Pancreas (tissue), 10 donors: ENCODE measurements at regions not wholly inside any gene's neighbourhood (a gene's known extent, or its start where the extent isn't known, plus 50 kb on each side); places are given as distances from the start of the nearest gene placed in this dataset.
A peak's percentile ranks its signal among the peaks of the same experiment; 100 is the strongest.

Source experiments
- ATAC-seq, 4 donors: fragments of 200-7000 bp; cut with Tn5 transposase; one replicate each; pipeline versions ENCODE4 v1.8.0 to v1.9.1; 2020; ENCODE audit warnings: mild to moderate bottlenecking in 4 of 4, moderate library complexity in 4 of 4
- DNase-seq, 6 donors: peaks; one replicate each; pipeline ENCODE4 v3.0.0-alpha.2; 2020
- FAIRE-seq: peaks from 2 replicates; lab custom pipeline; 2012; peaks lifted over from hg19 to GRCh38; lab: Jason Lieb, UNC
- H3K27ac ChIP-seq, 4 donors: fragments of 200-600 bp; sonication (generic); 1 replicate in 3 of 4; 2 replicates in 1 of 4; pipeline versions ENCODE4 v1.5.0 to v1.8.0; 2020
- H3K27me3 ChIP-seq, 4 donors: fragments of 200-600 bp; one replicate each; pipeline ENCODE4 v1.8.0; 2021
- H3K36me3 ChIP-seq, 3 donors: fragments of 200-600 bp; sonication (generic) in 1 of 3; one replicate each; pipeline versions ENCODE4 v1.5.0 to v1.8.0; 2020 to 2021
- H3K4me1 ChIP-seq, 3 donors: fragments of 200-600 bp; one replicate each; pipeline ENCODE4 v1.8.0; 2021
- H3K4me3 ChIP-seq, 4 donors: fragments of 200-600 bp; sonication (generic) in 2 of 4; one replicate each; pipeline versions ENCODE4 v1.5.0 to v1.8.0; 2020 to 2021
- H3K9me3 ChIP-seq, 4 donors: fragments of 200-600 bp; one replicate each; pipeline ENCODE4 v1.8.0; 2021
- WGBS, 2 donors: extraction: QIAGEN DNeasy Blood & Tissue Kit; methylation state at CpG; one replicate each; pipeline ENCODE4 v1.1.7; 2013; 5-methylcytosine and 5-hydroxymethylcytosine counted together
- intact Hi-C, 3 donors: fragments of 100-400 bp; cut with DNase I; formaldehyde crosslinking; loops; one replicate each; pipeline versions ENCODE4 v1.11.1 to v1.14.2; 2022
- TF ChIP-seq, protein P1 (sequence below), 4 donors: fragments of 200-600 bp; sonication (generic) in 3 of 4; IDR thresholded peaks; one replicate each; pipeline versions ENCODE4 v1.5.0 to v1.8.0; 2021; ENCODE audit warnings: antibody characterized with exemption in 4 of 4
- donor health status: healthy with polysubstance abuse.
- donor health status: DM: no; HTN: no; CAD: no; lungs with moderate emphysema.
- donor health status: DM: no; HTN: no; CAD: no.
- donor health status: control.
- donor health status: control.
- donor health status: Bipolar disorder and iron deficiency.
- donor health status: DM: yes; HTN: yes; CAD: no.
- donor health status: DM: no; HTN: no; CAD: no.
- donor health status: DM: no; HTN: no; CAD: no.
- donor health status: DM: yes; HTN: yes; CAD: no.

DNA sequence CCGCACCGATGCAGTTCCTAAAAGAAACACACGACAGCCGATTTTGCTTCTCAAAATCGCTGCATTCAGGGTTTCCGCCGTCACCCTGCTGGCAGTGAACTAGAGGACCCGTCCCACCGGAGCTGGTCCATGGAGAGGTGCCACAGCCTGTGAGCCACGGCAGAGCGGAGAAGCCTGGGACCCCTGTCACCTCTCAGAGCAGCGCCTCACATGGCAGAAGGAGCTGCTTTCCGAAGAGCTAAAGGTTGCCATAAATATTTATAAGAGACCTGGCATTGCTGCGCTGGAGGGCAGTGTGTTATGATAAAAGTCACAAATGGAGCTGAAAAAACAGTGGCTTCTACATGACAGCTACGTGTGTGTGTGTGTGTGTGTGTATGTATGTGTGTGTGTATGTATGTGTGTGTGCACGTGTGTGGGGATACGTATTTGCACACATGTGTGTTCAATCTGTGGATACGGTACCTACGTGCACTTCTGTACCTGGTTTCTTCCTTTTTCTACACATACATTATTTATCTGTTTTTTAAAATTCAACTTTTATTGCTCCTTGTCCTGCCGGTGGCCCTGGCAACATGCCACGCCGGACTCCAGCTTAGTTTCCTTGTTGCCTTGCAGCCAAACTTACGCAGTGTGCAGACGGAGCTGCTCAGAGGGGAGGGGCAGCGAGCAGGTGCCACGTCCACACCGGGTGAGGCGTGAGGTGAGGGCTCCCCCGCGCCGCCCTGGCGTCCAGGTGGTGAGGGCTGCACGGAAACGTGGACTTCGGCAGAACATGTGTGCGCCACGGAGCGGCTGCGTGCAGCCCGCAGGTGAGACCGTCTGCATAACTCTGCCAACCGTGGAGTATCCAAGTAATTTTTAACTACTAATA is 115.2 kb upstream of the PITRM1 start:
- WGBS, 2 donors: 69 to 76% methylated on average over 42 of the region's 42 CpGs
- ATAC-seq: peak in 2 of 4 donors; percentile 50 to 79
- H3K9me3 ChIP-seq: no peaks in the 10 kb centered on the region
- no peak for FAIRE-seq
- H3K4me1 ChIP-seq: no peaks in the 10 kb centered on the region
- intact Hi-C loops: no loop called here
- no peaks in the 10 kb centered on the region for H3K27me3 ChIP-seq
- TF ChIP-seq, protein P1, sequence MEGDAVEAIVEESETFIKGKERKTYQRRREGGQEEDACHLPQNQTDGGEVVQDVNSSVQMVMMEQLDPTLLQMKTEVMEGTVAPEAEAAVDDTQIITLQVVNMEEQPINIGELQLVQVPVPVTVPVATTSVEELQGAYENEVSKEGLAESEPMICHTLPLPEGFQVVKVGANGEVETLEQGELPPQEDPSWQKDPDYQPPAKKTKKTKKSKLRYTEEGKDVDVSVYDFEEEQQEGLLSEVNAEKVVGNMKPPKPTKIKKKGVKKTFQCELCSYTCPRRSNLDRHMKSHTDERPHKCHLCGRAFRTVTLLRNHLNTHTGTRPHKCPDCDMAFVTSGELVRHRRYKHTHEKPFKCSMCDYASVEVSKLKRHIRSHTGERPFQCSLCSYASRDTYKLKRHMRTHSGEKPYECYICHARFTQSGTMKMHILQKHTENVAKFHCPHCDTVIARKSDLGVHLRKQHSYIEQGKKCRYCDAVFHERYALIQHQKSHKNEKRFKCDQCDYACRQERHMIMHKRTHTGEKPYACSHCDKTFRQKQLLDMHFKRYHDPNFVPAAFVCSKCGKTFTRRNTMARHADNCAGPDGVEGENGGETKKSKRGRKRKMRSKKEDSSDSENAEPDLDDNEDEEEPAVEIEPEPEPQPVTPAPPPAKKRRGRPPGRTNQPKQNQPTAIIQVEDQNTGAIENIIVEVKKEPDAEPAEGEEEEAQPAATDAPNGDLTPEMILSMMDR (IDR thresholded peaks at IDR 0.05): no peak
- no peak overlapping the region for H3K4me3 ChIP-seq
- no peaks in the 10 kb centered on the region for H3K36me3 ChIP-seq
- H3K27ac ChIP-seq: no peak overlapping the region
- peak in 3 of 6 donors; percentile 39 to 78 (median 39) for DNase-seq

DNA sequence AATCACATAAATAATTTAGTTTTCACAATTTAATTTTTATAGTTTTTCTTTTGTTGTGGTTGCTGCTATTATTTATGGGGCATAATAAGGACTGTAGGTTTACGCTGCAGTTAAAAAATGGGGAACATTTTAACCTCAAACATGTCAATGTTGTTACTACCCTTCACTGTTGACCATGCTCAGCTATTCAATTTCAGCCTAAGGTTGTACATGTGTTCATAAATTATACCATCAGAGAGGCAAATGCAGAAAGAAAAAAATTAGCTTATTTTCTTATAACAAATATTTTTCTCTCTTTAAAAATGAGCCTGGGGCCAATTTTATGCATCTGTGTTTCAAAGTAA is 110.1 kb upstream of the PITRM1 start:
- ATAC-seq (no peak), FAIRE-seq (no peak), DNase-seq (no peak)
- WGBS, 2 donors: 77 to 84% methylated on average over 1 of the region's 1 CpG
- intact Hi-C loops: no loop called here
- TF ChIP-seq, protein P1 (IDR thresholded peaks at IDR 0.05): no peak
- Histone ChIP-seq H3K27me3 (no peaks in the 10 kb centered on the region), H3K36me3 (no peaks in the 10 kb centered on the region), H3K4me3 (no peak overlapping the region), H3K4me1 (no peaks in the 10 kb centered on the region), H3K27ac (no peak overlapping the region), H3K9me3 (no peaks in the 10 kb centered on the region)

DNA sequence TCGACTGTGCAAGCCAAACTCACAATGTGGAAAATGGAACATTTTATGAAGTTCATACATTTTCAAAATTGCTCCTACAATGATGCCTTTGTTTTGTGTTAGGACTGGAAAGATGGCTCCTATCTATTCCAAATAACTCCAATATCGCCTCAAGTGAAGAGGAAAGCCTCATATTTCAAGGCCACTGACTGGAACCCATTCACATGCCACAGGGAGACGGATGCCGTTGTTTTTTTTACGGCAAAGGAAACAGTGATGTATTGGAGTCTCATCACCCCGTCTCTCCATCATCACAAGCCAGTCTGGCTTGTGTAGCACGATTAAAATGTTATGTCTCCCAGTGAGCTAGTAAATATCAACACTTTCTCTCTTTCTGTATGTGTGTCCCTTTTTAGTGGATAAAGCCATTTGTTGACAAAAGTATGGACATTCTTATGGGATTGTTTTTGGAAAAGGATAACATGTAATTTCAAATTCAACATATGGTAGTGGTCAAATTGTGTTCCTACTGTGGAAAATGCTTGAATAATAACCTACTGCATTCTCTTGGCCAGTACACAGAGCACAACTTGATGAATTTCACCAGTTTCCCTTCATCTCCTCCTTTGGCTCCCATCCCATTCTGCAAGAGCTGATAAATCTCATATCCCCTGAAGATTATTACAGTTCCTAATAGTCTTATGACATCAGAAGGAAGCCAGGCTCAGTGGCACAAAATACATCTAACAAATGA is 109.5 kb upstream of the PITRM1 start:
- no peak for ATAC-seq
- H3K27ac ChIP-seq: no peak overlapping the region
- H3K4me1 ChIP-seq: no peaks in the 10 kb centered on the region
- H3K36me3 ChIP-seq: no peaks in the 10 kb centered on the region
- 50 to 63% methylated on average over 7 of the region's 7 CpGs for WGBS, 2 donors
- TF ChIP-seq, protein P1 (IDR thresholded peaks at IDR 0.05): no peak
- DNase-seq: no peak
- H3K9me3 ChIP-seq: no peaks in the 10 kb centered on the region
- no peak for FAIRE-seq
- no peak overlapping the region for H3K4me3 ChIP-seq
- intact Hi-C loops: no loop called here
- no peaks in the 10 kb centered on the region for H3K27me3 ChIP-seq

DNA sequence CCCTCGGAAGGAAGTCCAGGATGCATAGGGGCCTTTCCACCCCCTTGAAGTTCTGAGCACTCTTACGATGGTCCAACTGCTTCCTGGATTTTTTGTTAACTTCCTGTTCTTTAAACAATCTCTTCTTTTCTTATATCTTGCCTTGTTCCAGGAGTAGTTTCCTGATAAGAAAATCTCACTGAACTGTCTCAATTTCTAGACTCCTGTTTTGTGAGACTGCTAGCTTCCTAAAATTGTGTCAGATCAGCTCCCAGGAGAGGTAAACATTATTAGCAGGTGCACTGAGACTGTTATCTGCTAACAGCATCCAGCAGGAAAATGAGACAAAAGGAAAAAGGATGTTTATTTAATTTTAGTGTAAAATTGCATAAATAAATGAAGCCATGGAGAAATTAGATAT is 106.2 kb upstream of the PITRM1 start:
- Histone ChIP-seq H3K36me3 (no peaks in the 10 kb centered on the region), H3K4me1 (no peaks in the 10 kb centered on the region), H3K27me3 (no peaks in the 10 kb centered on the region), H3K9me3 (no peaks in the 10 kb centered on the region), H3K27ac (no peak overlapping the region), H3K4me3 (no peak overlapping the region)
- no peak for FAIRE-seq
- intact Hi-C loops: no loop called here
- 48 to 73% methylated on average over 2 of the region's 2 CpGs for WGBS, 2 donors
- DNase-seq: no peak
- TF ChIP-seq, protein P1 (IDR thresholded peaks at IDR 0.05): no peak
- no peak for ATAC-seq

DNA sequence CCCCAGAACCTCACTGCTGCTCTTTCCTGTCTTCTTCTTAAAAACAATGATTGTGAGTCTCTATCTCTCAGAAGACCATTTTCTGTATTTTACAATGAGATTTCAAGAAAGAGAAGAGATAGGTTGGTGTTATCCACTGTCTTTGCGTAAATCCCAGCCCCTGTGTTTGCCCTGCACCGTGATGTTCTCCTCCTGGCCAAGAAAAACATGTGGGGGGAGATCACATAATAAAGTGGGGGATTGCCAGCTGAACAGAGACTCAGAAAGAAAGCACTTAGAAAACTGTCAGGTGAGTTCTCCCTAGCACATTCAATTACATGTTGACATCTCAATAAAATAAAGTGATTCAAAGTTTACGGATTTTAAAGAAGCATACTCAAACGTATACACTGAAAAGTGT is 105.0 kb upstream of the PITRM1 start:
- ATAC-seq (no peak), DNase-seq (no peak), FAIRE-seq (no peak)
- H3K27ac ChIP-seq: no peak overlapping the region
- H3K4me1 ChIP-seq: no peaks in the 10 kb centered on the region
- no peaks in the 10 kb centered on the region for H3K36me3 ChIP-seq
- TF ChIP-seq, protein P1 (IDR thresholded peaks at IDR 0.05): no peak
- intact Hi-C loops: no loop called here
- no peak overlapping the region for H3K4me3 ChIP-seq
- 72 to 82% methylated on average over 4 of the region's 4 CpGs for WGBS, 2 donors
- H3K9me3 ChIP-seq: no peaks in the 10 kb centered on the region
- H3K27me3 ChIP-seq: no peaks in the 10 kb centered on the region
